ENCODE measurements at regions not wholly inside any gene's neighbourhood (a gene's known extent, or its start where the extent isn't known, plus 50 kb on each side); places are given as distances from the start of the nearest gene placed in this dataset.

DNA sequence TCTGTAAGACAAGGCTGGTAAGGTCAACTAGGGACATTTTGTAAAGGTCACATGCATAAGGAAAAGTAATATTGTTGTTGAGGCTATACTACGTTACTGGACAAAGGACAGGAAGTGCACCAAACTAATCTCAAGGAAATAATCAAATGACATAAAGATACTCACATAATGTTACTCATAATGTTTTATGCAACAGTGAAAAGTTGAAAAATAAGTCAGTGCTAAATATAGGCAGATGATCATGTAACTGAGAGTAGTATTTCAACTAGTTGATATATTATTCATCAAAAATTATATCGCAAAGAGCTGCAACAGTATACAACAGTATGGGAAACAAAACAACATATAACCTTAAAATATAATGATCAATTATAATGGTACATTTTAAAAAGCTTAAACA is 215.7 kb downstream of the PTN start:
- TF ChIP-seq, protein P1, sequence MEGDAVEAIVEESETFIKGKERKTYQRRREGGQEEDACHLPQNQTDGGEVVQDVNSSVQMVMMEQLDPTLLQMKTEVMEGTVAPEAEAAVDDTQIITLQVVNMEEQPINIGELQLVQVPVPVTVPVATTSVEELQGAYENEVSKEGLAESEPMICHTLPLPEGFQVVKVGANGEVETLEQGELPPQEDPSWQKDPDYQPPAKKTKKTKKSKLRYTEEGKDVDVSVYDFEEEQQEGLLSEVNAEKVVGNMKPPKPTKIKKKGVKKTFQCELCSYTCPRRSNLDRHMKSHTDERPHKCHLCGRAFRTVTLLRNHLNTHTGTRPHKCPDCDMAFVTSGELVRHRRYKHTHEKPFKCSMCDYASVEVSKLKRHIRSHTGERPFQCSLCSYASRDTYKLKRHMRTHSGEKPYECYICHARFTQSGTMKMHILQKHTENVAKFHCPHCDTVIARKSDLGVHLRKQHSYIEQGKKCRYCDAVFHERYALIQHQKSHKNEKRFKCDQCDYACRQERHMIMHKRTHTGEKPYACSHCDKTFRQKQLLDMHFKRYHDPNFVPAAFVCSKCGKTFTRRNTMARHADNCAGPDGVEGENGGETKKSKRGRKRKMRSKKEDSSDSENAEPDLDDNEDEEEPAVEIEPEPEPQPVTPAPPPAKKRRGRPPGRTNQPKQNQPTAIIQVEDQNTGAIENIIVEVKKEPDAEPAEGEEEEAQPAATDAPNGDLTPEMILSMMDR (conservative IDR thresholded peaks at IDR 0.05; ENCODE audit: low read depth, low read length): no peak
- TF ChIP-seq EZH2 (IDR thresholded peaks at IDR 0.05; ENCODE audit: borderline replicate concordance, low read depth, low read length, poor library complexity, severe bottlenecking): no peak
- ChIA-PET POLR2A (ENCODE audit: low non-redundant PET) (no interaction called here), CTCF (no interaction called here)
- no peaks in the 10 kb centered on the region for H3K27me3 ChIP-seq (replicated peaks; ENCODE audit: insufficient read depth, low read depth, low read length, poor library complexity)
- no peaks in the 10 kb centered on the region for H3K9me3 ChIP-seq (ENCODE audit: low read depth, low read length, poor library complexity, severe bottlenecking)
- H3K4me3 ChIP-seq (ENCODE audit: low read depth, low read length, poor library complexity, severe bottlenecking): no peak overlapping the region
- intact Hi-C loops (cut with micrococcal nuclease; ENCODE audit: unreplicated experiment): no loop called here
- no peak overlapping the region for H3K27ac ChIP-seq (ENCODE audit: low read depth, low read length, poor library complexity, severe bottlenecking)
- H3K4me1 ChIP-seq (ENCODE audit: insufficient read depth, low read length, poor library complexity, severe bottlenecking): no peaks in the 10 kb centered on the region
- no TSS peak for BruUV-seq (replicated peaks)
- no peaks in the 10 kb centered on the region for H3K36me3 ChIP-seq (ENCODE audit: insufficient read depth, low read length, poor library complexity, severe bottlenecking)
- no peak for DNase-seq (ENCODE audit: low spot score)

DNA sequence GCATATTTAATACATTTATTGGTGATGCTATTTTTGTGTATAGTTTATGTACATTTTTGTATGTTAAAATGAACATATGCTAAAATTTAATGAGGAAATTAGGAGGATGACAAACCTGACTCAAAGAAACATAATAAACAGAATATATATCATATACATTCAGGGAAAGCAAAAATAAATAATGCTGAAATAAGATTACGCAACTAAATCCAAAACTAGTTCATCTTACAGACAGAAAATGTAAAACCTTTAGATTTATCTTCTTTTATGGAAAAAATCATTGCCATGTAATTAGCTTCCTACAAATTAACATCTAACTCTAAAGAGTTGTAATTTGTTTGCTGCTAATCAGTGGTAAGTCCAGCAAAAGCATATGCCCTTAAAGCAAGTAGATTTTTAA is 216.5 kb downstream of the PTN start:
- no TSS peak for BruUV-seq (replicated peaks)
- no peak for TF ChIP-seq EZH2 (IDR thresholded peaks at IDR 0.05; ENCODE audit: borderline replicate concordance, low read depth, low read length, poor library complexity, severe bottlenecking)
- TF ChIP-seq, protein P1 (conservative IDR thresholded peaks at IDR 0.05; ENCODE audit: low read depth, low read length): no peak
- Histone ChIP-seq H3K36me3 (ENCODE audit: insufficient read depth, low read length, poor library complexity, severe bottlenecking) (no peaks in the 10 kb centered on the region), H3K4me3 (ENCODE audit: low read depth, low read length, poor library complexity, severe bottlenecking) (no peak overlapping the region), H3K4me1 (ENCODE audit: insufficient read depth, low read length, poor library complexity, severe bottlenecking) (no peaks in the 10 kb centered on the region), H3K27me3 (replicated peaks; ENCODE audit: insufficient read depth, low read depth, low read length, poor library complexity) (no peaks in the 10 kb centered on the region), H3K9me3 (ENCODE audit: low read depth, low read length, poor library complexity, severe bottlenecking) (no peaks in the 10 kb centered on the region), H3K27ac (ENCODE audit: low read depth, low read length, poor library complexity, severe bottlenecking) (no peak overlapping the region)
- no peak for DNase-seq (ENCODE audit: low spot score)
- ChIA-PET POLR2A (ENCODE audit: low non-redundant PET) (no interaction called here), CTCF (no interaction called here)
- intact Hi-C loops (cut with micrococcal nuclease; ENCODE audit: unreplicated experiment): no loop called here

DNA sequence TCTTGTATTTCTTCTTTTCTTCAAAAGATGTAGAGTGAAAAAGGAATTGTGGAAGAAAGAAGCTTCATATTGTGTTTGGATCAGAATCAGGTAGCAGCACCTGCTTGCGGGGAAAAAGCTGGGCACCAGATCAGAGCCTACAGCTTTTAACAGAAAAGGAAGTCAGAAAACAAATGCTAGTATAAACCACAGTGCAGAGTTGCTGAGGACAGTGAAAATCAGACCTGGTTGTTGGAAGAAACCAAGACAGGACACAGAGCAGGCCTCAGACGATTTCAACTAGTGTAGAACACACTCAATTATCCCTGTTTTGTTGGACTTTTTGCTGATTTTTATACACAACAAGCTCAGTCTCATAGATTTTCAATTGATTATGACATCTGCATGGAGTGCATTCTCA is 221.4 kb downstream of the PTN start:
- H3K36me3 ChIP-seq (ENCODE audit: insufficient read depth, low read length, poor library complexity, severe bottlenecking): no peaks in the 10 kb centered on the region
- H3K27me3 ChIP-seq (replicated peaks; ENCODE audit: insufficient read depth, low read depth, low read length, poor library complexity): no peaks in the 10 kb centered on the region
- no peak overlapping the region for H3K27ac ChIP-seq (ENCODE audit: low read depth, low read length, poor library complexity, severe bottlenecking)
- H3K9me3 ChIP-seq (ENCODE audit: low read depth, low read length, poor library complexity, severe bottlenecking): no peaks in the 10 kb centered on the region
- no TSS peak for BruUV-seq (replicated peaks)
- ChIA-PET POLR2A (ENCODE audit: low non-redundant PET) (no interaction called here), CTCF (no interaction called here)
- TF ChIP-seq, protein P1 (conservative IDR thresholded peaks at IDR 0.05; ENCODE audit: low read depth, low read length): no peak
- TF ChIP-seq EZH2 (IDR thresholded peaks at IDR 0.05; ENCODE audit: borderline replicate concordance, low read depth, low read length, poor library complexity, severe bottlenecking): no peak
- no peak for DNase-seq (ENCODE audit: low spot score)
- intact Hi-C loops (cut with micrococcal nuclease; ENCODE audit: unreplicated experiment): no loop called here
- no peaks in the 10 kb centered on the region for H3K4me1 ChIP-seq (ENCODE audit: insufficient read depth, low read length, poor library complexity, severe bottlenecking)
- no peak overlapping the region for H3K4me3 ChIP-seq (ENCODE audit: low read depth, low read length, poor library complexity, severe bottlenecking)

Measured in A673 (cell line).